Heart right ventricle (tissue), 16 donors: ENCODE measurements at regions not wholly inside any gene's neighbourhood (a gene's known extent, or its start where the extent isn't known, plus 50 kb on each side); places are given as distances from the start of the nearest gene placed in this dataset.

Experiments used
- ATAC-seq, 8 donors: fragments of 200-7000 bp; cut with Tn5 transposase; one replicate each; pipeline ENCODE4 v1.9.1; 2020; ENCODE audit warnings: mild to moderate bottlenecking in 8 of 8, moderate library complexity in 8 of 8, moderate number of reproducible peaks in 1 of 8
- DNase-seq, 2 donors: peaks; one replicate each; pipeline ENCODE4 v3.0.0-alpha.2; 2020
- H3K27ac ChIP-seq, 10 donors: fragments of 200-600 bp; sonication (generic) in 2 of 10; one replicate each; pipeline versions ENCODE4 v1.5.0 to v1.8.0; 2020 to 2022; ENCODE audit warnings: mild to moderate bottlenecking in 3 of 10
- H3K27me3 ChIP-seq, 7 donors: fragments of 200-600 bp; one replicate each; pipeline ENCODE4 v1.8.0; 2021 to 2022; ENCODE audit warnings: mild to moderate bottlenecking in 2 of 7
- H3K36me3 ChIP-seq, 9 donors: fragments of 200-600 bp; sonication (generic) in 1 of 9; one replicate each; pipeline versions ENCODE4 v1.5.0 to v1.8.0; 2020 to 2022; ENCODE audit warnings: mild to moderate bottlenecking in 2 of 9
- H3K4me1 ChIP-seq, 9 donors: fragments of 200-600 bp; sonication (generic) in 1 of 9; one replicate each; pipeline versions ENCODE4 v1.5.0 to v1.8.0; 2020 to 2022; ENCODE audit warnings: mild to moderate bottlenecking in 4 of 9
- H3K4me3 ChIP-seq, 10 donors: fragments of 200-600 bp; sonication (generic) in 2 of 10; one replicate each; pipeline versions ENCODE4 v1.5.0 to v1.8.0; 2020 to 2022; ENCODE audit warnings: mild to moderate bottlenecking in 7 of 10, moderate library complexity in 2 of 10
- H3K9me3 ChIP-seq, 11 donors: fragments of 200-600 bp in 10 of 11; sonication (generic) in 2 of 11; one replicate each; pipeline versions ENCODE4 v1.5.0 to v1.8.0; 2013 to 2022; ENCODE audit warnings: mild to moderate bottlenecking in 2 of 11, control low read depth in 1 of 11, moderate library complexity in 1 of 11
- WGBS, 2 donors: extraction: QIAGEN DNeasy Blood & Tissue Kit; methylation state at CpG; one replicate each; pipeline ENCODE4 v1.1.7; 2013; ENCODE audit warnings: inconsistent platforms in 1 of 2; 5-methylcytosine and 5-hydroxymethylcytosine counted together
- intact Hi-C, 10 donors: fragments of 100-400 bp; cut with DNase I; formaldehyde crosslinking; loops; one replicate each; pipeline versions ENCODE4 v1.11.1 to v1.14.2; 2022
- TF ChIP-seq, protein P1 (sequence below), 9 donors: fragments of 200-600 bp; sonication (generic) in 2 of 9; IDR thresholded peaks; one replicate each; pipeline versions ENCODE4 v1.5.0 to v1.8.0; 2021 to 2022; ENCODE audit warnings: antibody characterized with exemption in 9 of 9, mild to moderate bottlenecking in 5 of 9, moderate library complexity in 1 of 9
- donor health status: Arrhythmogenic right ventricular cardiomyopathy.
- donor health status: ischemic (EF 13 %, LVEDD 7.1; RV severe dilation, severe dysfunction).
- donor health status: healthy with polysubstance abuse.
- donor health status: DM: no; HTN: yes; CAD: no.
- donor health status: DM: no; HTN: no; CAD: no.
- donor health status: ischemic (EF 25% LVEDD 6.9; RV normal size, moderate dysfunction).
- donor health status: ischemic (EF 25% LVEDD 5.7; RV mildly dilated, moderate dysfunction).
- donor health status: healthy.
- donor health status: DM: yes; HTN: yes; CAD: no.
- donor health status: Ischemic cardiomyopathy.
- donor health status: ischemic (EF 35%, LVEDD 5.7; RV mildly dilated, moderate dysfunction).
- donor health status: nonischemic (EF 11% LVEDD 7.7; RV severe dilation, severe dysfunction).
- donor health status: DM: yes; HTN: yes; CAD: no.
- donor health status: PGD.
- donor health status: ischemic (EF 29% LVEDD 5.4; RV normal size, mild dysfunction).
- donor health status: nonischemic (EF 23%, LVEDD 6.1; RV moderate dilation, normal function).

DNA sequence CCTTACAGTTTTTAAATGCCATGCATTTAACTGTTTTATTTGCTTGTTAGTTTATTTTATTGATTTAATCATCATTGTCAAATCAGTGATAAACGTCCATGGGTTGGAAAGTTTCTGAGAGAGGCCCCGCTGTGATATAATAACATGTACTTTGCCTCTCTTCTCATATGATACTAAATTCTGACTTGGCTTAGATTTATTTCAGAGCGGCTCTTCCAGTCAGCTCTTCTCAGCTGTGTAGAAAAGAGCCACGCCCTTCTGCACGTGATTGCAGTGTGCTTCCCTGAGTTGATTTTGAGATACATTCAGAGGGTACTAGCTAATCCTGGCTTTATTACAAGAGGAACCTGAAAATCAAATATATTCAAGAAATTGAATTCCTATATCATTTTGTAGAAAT is 218.6 kb downstream of the KCNE4 start:
- no peak for DNase-seq
- 78 to 81% methylated on average over 5 of the region's 5 CpGs for WGBS, 2 donors
- Histone ChIP-seq H3K27ac (no peak overlapping the region), H3K9me3 (no peaks in the 10 kb centered on the region), H3K27me3 (no peaks in the 10 kb centered on the region), H3K4me3 (no peak overlapping the region), H3K4me1 (no peaks in the 10 kb centered on the region), H3K36me3 (no peaks in the 10 kb centered on the region)
- TF ChIP-seq, protein P1, sequence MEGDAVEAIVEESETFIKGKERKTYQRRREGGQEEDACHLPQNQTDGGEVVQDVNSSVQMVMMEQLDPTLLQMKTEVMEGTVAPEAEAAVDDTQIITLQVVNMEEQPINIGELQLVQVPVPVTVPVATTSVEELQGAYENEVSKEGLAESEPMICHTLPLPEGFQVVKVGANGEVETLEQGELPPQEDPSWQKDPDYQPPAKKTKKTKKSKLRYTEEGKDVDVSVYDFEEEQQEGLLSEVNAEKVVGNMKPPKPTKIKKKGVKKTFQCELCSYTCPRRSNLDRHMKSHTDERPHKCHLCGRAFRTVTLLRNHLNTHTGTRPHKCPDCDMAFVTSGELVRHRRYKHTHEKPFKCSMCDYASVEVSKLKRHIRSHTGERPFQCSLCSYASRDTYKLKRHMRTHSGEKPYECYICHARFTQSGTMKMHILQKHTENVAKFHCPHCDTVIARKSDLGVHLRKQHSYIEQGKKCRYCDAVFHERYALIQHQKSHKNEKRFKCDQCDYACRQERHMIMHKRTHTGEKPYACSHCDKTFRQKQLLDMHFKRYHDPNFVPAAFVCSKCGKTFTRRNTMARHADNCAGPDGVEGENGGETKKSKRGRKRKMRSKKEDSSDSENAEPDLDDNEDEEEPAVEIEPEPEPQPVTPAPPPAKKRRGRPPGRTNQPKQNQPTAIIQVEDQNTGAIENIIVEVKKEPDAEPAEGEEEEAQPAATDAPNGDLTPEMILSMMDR (IDR thresholded peaks at IDR 0.05), result no peak
- intact Hi-C loops, result no loop called here
- ATAC-seq, result no peak

DNA sequence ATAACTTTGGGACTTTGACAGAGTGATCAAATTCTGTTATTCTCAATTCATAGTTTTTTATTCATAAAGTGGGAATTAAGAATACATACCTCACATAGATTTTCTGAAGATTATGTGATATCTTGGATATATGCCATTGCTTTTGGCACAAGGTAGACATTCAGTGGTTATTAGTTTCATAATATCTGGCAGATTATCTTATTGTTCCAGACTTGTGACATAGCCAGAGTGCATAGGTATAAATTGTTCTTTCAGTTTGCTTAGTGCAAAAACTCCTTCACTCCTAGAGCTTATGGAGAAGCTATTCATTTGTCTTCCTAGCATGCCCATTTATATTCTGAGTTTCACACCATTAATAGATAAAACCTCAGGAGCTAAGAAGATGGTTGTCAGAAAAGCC is 222.0 kb downstream of the KCNE4 start:
- ATAC-seq (no peak), DNase-seq (no peak)
- no peak overlapping the region for H3K27ac ChIP-seq
- no peaks in the 10 kb centered on the region for H3K36me3 ChIP-seq
- TF ChIP-seq, protein P1 (IDR thresholded peaks at IDR 0.05), result no peak
- no peak overlapping the region for H3K4me3 ChIP-seq
- H3K9me3 ChIP-seq, result no peaks in the 10 kb centered on the region
- intact Hi-C loops, result no loop called here
- no peaks in the 10 kb centered on the region for H3K4me1 ChIP-seq
- H3K27me3 ChIP-seq, result no peaks in the 10 kb centered on the region

DNA sequence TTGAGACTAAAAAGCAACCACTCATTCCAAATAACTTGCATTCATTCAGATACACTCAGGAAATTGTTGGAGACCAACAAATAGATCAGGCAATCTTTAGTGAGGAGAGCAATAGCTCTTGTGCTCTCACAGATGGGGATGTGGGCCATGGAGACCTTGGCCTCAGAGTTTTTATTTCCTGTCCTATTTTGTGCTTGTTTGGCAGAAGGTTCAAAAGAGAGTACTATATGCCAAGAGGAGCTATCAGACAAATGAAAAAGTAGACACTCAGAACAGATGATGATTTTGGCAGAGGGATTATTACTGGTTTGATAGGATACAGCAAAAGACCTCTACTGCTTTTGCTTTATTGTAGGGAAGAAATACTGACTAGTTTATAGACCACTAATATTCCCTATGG is 230.2 kb downstream of the KCNE4 start:
- Histone ChIP-seq H3K27ac (no peak overlapping the region), H3K4me3 (no peak overlapping the region), H3K4me1 (no peaks in the 10 kb centered on the region), H3K27me3 (no peaks in the 10 kb centered on the region), H3K36me3 (no peaks in the 10 kb centered on the region), H3K9me3 (no peaks in the 10 kb centered on the region)
- TF ChIP-seq, protein P1 (IDR thresholded peaks at IDR 0.05), result no peak
- intact Hi-C loops, result no loop called here
- ATAC-seq, result no peak
- no peak for DNase-seq

DNA sequence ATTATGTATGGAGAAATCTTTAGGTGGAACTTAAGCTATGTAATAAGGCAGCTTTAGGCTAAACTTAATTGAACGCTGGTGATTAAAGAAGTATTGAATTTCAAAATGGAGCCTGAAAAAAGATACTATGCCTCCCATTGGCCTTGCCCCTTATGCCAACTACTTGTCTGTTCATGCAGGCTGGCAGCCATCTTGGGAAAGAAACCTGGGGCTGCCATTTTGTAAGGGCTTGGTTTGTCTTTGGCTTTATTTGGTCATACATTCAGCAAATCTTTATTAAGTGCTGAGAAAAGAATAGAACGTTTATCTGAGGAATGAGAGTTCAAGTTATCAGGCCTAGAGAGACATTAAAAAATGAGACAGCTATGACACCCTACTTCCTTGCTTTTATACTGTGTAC is 231.3 kb downstream of the KCNE4 start:
- H3K9me3 ChIP-seq, result peaks cover 0 to 5% (median 0%) of the 10 kb centered on the region in 11 donors
- no peaks in the 10 kb centered on the region for H3K36me3 ChIP-seq
- H3K4me1 ChIP-seq, result no peaks in the 10 kb centered on the region
- no peak for DNase-seq
- no peak overlapping the region for H3K27ac ChIP-seq
- no peak for ATAC-seq
- H3K27me3 ChIP-seq, result no peaks in the 10 kb centered on the region
- 68 to 71% methylated on average over 2 of the region's 2 CpGs for WGBS, 2 donors
- no peak overlapping the region for H3K4me3 ChIP-seq
- TF ChIP-seq, protein P1 (IDR thresholded peaks at IDR 0.05), result no peak
- intact Hi-C loops, result no loop called here

DNA sequence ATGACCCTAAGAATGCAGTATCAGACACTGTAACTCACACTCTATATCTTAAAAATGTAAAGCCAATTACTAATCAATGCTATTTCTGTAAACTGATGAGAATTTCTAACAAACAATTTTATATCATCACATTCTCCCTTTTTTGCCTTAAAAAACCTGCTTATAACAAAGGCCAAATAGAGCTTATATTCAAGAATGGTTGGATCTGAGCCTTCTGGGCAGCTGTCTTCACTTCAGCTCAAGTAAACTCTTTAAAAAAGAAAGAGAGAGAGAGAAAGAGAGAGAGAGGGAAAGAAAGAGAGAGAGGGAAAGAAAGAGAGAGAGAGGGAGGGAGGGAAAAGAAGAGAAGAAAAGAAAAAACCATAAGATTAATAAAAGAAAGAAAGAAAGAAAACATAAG is 231.8 kb downstream of the KCNE4 start:
- Histone ChIP-seq H3K36me3 (no peaks in the 10 kb centered on the region), H3K27me3 (no peaks in the 10 kb centered on the region), H3K9me3 (peaks cover 0 to 5% (median 0%) of the 10 kb centered on the region in 11 donors), H3K4me1 (no peaks in the 10 kb centered on the region), H3K27ac (no peak overlapping the region), H3K4me3 (no peak overlapping the region)
- no peak for DNase-seq
- intact Hi-C loops, result no loop called here
- ATAC-seq, result no peak
- TF ChIP-seq, protein P1 (IDR thresholded peaks at IDR 0.05), result no peak
